Panc1 (cell line): ENCODE measurements at regions not wholly inside any gene's neighbourhood (a gene's known extent, or its start where the extent isn't known, plus 50 kb on each side); places are given as distances from the start of the nearest gene placed in this dataset.

ENCODE experiments used
- ATAC-seq: fragments of 200-7000 bp; cut with Tn5 transposase; 2 replicates; pipeline ENCODE4 v1.9.1; 2020; ENCODE audit warnings: mild to moderate bottlenecking, moderate library complexity
- BruUV-seq: library from RNA; stranded (reverse); fragments of 400-500 nt; replicated peaks from 2 replicates; lab custom pipeline; 2021; lab: Mats Ljungman, UMichigan
- CTCF ChIA-PET: fragments of 300-600 bp; sonication (Branson Sonifier 250); formaldehyde crosslinking; loops from one replicate; lab custom pipeline; 2022; ENCODE audit warnings: antibody characterized with exemption; lab: Charles Lee
- POLR2A ChIA-PET: fragments of 300-600 bp; sonication (Branson Sonifier 250); formaldehyde crosslinking; loops from one replicate; lab custom pipeline; 2022; ENCODE audit warnings: antibody characterized with exemption; lab: Charles Lee
- DNase-seq: peaks from one replicate; pipeline ENCODE4 v3.0.0-alpha.2; 2010; ENCODE audit warnings: low read depth, low spot score
- H3K27ac ChIP-seq: 2 replicates; pipeline ENCODE4 v1.5.1; 2011; ENCODE audit warnings: mild to moderate bottlenecking, low read length, inconsistent platforms
- H3K27me3 ChIP-seq: fragments of 200-500 bp; sonication (Bioruptor generic); 2 replicates; pipeline ENCODE4 v1.6.0; 2014; ENCODE audit warnings: low read length, inconsistent platforms; ENCODE audit not compliant: control insufficient read depth, insufficient read depth
- H3K36me3 ChIP-seq: fragments of 200-500 bp; sonication (Bioruptor generic); 2 replicates; pipeline ENCODE4 v1.5.1; 2014; ENCODE audit warnings: inconsistent platforms, mild to moderate bottlenecking, low read length, moderate library complexity; ENCODE audit not compliant: control insufficient read depth, insufficient read depth
- H3K4me1 ChIP-seq: 2 replicates; pipeline ENCODE4 v1.5.1; 2011; ENCODE audit warnings: inconsistent platforms, mild to moderate bottlenecking, low read length, moderate library complexity; ENCODE audit not compliant: control insufficient read depth, insufficient read depth
- H3K4me3 ChIP-seq, 2 experiments: 2 replicates each; pipeline ENCODE4 v1.5.1; 2011 to 2012; ENCODE audit warnings: low read depth in 2 of 2, low read length in 2 of 2, mild to moderate bottlenecking in 2 of 2, inconsistent platforms in 1 of 2, moderate library complexity in 1 of 2
- H3K9me3 ChIP-seq: fragments of 200-500 bp; sonication (Bioruptor generic); 2 replicates; pipeline ENCODE4 v1.5.1; 2014; ENCODE audit warnings: low read depth, mild to moderate bottlenecking, inconsistent platforms, low read length, moderate library complexity; ENCODE audit not compliant: control insufficient read depth, insufficient read depth
- POLR2AphosphoS5 ChIP-seq: IDR thresholded peaks from 2 replicates; pipeline ENCODE4 v1.6.1; 2012; ENCODE audit warnings: mild to moderate bottlenecking, low read depth, low read length, moderate library complexity
- SIN3A ChIP-seq: IDR thresholded peaks from 2 replicates; pipeline ENCODE4 v1.6.1; 2012; ENCODE audit warnings: low read depth, mild to moderate bottlenecking, low read length, moderate library complexity, borderline replicate concordance; ENCODE audit not compliant: insufficient read depth
- TCF7L2 ChIP-seq: IDR thresholded peaks from 2 replicates; pipeline ENCODE4 v1.6.1; 2011; ENCODE audit warnings: mild to moderate bottlenecking, low read depth, low read length, inconsistent platforms
- in situ Hi-C: cut with HindIII; loops from 2 replicates; pipeline ENCODE4 v1.10.0; 2016; ENCODE audit warnings: low sequenced_read_pairs, low pct_unique_long_range_greater_than_20kb
- intact Hi-C: fragments of 100-400 bp; cut with micrococcal nuclease; formaldehyde crosslinking; loops from one replicate; pipeline ENCODE4 v1.10.0; 2022; ENCODE audit not compliant: unreplicated experiment
- TF ChIP-seq, protein P1 (sequence below), 2 experiments: IDR thresholded peaks; 2 replicates each; pipeline ENCODE4 v1.6.1; 2011 to 2012; ENCODE audit warnings: low read depth in 2 of 2, control low read depth in 1 of 2, low read length in 1 of 2, mild to moderate bottlenecking in 1 of 2, moderate library complexity in 1 of 2; ENCODE audit not compliant: insufficient read depth in 1 of 2
- TF ChIP-seq, protein P2 (sequence below): fragments of 450-650 bp; IDR thresholded peaks from 2 replicates; pipeline ENCODE4 v1.5.1; 2017; ENCODE audit warnings: mild to moderate bottlenecking

DNA sequence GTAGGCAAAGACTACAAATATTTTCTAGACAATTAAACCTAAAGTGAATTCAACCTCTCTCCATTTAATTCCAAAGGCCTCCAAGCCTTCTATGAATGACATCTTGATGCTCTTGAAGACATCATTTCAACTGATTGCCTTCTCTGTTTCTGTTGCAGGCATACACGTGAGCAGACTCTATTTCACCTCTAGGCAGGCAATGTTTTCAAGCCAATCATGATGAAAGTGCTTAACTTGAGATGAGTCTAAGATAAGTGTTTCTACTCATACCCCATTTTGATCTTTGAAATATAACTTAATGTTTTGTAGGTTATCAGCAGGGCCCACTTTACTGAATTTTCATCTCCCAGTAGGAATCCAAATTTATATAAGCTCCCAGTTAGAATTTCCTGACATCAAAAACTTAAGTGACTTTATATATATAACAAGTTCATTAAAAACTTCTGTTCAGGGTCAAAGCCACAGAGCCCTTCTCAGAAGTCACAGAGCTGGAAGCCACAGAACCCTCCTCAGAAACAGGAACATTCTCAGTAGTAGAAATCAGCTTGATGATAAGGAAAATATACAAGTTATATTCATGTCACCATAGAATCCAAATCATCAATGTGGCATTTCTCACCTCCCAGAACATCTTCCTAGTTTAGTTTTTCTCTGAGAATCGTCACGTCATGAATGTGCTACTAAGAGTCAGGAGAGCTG, 108.5 kb downstream of the PHLDA1 start:
- ATAC-seq (no peak), DNase-seq (no peak)
- CTCF ChIA-PET = no interaction called here
- POLR2A ChIA-PET = no interaction called here
- Histone ChIP-seq H3K36me3 (no peaks in the 10 kb centered on the region), H3K27me3 (no peaks in the 10 kb centered on the region), H3K4me3 (no peak overlapping the region), H3K27ac (peak overlapping the region; percentile 94), H3K4me1 (peaks cover 26% of the 10 kb centered on the region), H3K9me3 (peaks cover 47% of the 10 kb centered on the region)
- in situ Hi-C loops = no loop called here
- TF ChIP-seq, protein P1, sequence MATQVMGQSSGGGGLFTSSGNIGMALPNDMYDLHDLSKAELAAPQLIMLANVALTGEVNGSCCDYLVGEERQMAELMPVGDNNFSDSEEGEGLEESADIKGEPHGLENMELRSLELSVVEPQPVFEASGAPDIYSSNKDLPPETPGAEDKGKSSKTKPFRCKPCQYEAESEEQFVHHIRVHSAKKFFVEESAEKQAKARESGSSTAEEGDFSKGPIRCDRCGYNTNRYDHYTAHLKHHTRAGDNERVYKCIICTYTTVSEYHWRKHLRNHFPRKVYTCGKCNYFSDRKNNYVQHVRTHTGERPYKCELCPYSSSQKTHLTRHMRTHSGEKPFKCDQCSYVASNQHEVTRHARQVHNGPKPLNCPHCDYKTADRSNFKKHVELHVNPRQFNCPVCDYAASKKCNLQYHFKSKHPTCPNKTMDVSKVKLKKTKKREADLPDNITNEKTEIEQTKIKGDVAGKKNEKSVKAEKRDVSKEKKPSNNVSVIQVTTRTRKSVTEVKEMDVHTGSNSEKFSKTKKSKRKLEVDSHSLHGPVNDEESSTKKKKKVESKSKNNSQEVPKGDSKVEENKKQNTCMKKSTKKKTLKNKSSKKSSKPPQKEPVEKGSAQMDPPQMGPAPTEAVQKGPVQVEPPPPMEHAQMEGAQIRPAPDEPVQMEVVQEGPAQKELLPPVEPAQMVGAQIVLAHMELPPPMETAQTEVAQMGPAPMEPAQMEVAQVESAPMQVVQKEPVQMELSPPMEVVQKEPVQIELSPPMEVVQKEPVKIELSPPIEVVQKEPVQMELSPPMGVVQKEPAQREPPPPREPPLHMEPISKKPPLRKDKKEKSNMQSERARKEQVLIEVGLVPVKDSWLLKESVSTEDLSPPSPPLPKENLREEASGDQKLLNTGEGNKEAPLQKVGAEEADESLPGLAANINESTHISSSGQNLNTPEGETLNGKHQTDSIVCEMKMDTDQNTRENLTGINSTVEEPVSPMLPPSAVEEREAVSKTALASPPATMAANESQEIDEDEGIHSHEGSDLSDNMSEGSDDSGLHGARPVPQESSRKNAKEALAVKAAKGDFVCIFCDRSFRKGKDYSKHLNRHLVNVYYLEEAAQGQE (IDR thresholded peaks at IDR 0.05; ENCODE audit: insufficient read depth in 1 of 2, low read depth in 2 of 2, low read length in 1 of 2) = no peak
- TF ChIP-seq SIN3A (no peak), TCF7L2 (no peak), POLR2AphosphoS5 (no peak)
- TF ChIP-seq, protein P2, sequence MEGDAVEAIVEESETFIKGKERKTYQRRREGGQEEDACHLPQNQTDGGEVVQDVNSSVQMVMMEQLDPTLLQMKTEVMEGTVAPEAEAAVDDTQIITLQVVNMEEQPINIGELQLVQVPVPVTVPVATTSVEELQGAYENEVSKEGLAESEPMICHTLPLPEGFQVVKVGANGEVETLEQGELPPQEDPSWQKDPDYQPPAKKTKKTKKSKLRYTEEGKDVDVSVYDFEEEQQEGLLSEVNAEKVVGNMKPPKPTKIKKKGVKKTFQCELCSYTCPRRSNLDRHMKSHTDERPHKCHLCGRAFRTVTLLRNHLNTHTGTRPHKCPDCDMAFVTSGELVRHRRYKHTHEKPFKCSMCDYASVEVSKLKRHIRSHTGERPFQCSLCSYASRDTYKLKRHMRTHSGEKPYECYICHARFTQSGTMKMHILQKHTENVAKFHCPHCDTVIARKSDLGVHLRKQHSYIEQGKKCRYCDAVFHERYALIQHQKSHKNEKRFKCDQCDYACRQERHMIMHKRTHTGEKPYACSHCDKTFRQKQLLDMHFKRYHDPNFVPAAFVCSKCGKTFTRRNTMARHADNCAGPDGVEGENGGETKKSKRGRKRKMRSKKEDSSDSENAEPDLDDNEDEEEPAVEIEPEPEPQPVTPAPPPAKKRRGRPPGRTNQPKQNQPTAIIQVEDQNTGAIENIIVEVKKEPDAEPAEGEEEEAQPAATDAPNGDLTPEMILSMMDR = no peak
- intact Hi-C loops = no loop called here
- no TSS peak for BruUV-seq

DNA sequence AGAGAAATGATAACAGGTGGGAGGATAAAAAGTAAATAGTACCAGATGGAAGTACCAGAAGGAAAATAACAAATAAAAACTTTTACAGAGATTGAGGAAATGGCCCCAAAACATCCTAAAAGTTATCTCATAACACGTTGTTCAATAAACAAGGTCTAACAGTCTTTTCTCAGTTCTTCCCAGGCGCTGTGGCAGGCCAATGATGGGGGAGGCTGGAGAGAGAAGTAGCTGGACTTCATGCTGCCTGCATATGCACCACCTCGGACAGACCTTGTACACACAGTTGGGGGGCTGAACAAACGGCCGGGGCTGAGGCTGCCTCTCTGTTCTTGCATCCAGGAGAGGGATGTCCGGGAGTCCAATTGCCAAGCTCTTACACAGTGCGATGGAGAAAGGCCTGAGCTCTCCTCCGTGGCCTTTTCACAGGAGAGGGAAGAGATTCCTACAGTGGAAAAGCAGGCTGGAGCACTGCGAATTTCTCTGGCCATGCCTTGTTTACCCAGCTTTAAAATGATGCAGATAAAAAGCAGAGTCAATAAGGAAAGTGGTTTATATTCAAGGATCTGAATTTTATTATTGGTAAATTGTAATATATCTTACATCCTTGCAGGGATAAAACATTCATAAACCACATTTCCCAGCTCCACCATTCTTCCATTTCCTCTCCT, 109.8 kb downstream of the PHLDA1 start:
- Histone ChIP-seq H3K36me3 (no peaks in the 10 kb centered on the region), H3K4me1 (peaks cover 26% of the 10 kb centered on the region), H3K27ac (peak overlapping the region; percentile 94), H3K9me3 (peaks cover 47% of the 10 kb centered on the region), H3K27me3 (no peaks in the 10 kb centered on the region), H3K4me3 (no peak overlapping the region)
- no peak for DNase-seq
- CTCF ChIA-PET = no interaction called here
- peak; percentile 91 for ATAC-seq
- BruUV-seq = no TSS peak
- POLR2A ChIA-PET = interaction anchor here (0.6 kb wide), 1 partner anchor 111 kb away, joined by 3 read pairs; no protein-coding TSS in a partner anchor
- TF ChIP-seq TCF7L2 (peak; percentile 49; the same call in 1 of the 2 replicates), SIN3A (no peak), POLR2AphosphoS5 (0 out of 2 replicates have a peak, but pooled peaks have one; percentile 16)
- TF ChIP-seq, protein P1 (IDR thresholded peaks at IDR 0.05; ENCODE audit: insufficient read depth in 1 of 2, low read depth in 2 of 2, low read length in 1 of 2) = no peak
- TF ChIP-seq, protein P2 = no peak
- in situ Hi-C loops (no loop called here), intact Hi-C loops (no loop called here)
